WTC11 (cell line): ENCODE measurements at regions not wholly inside any gene's neighbourhood (a gene's known extent, or its start where the extent isn't known, plus 50 kb on each side); places are given as distances from the start of the nearest gene placed in this dataset.
"Not testable (repeated sequence)": the region's sequence is repeated elsewhere in the genome, so short reads cannot be mapped to it uniquely, and the experiment has no call there.

Source experiments
- ZNF232 ChIP-seq: sonication (generic); formaldehyde crosslinking; IDR thresholded peaks from 2 replicates; pipeline ENCODE4 v1.8.0; 2022; ENCODE audit warnings: mild to moderate bottlenecking, missing genetic modification reagents
- ZNF416 ChIP-seq: fragments of 250-450 bp; sonication (Bioruptor Pico); IDR thresholded peaks from 2 replicates; pipeline ENCODE4 v1.9.0; 2021; ENCODE audit warnings: mild to moderate bottlenecking, inconsistent platforms
- ZNF671 ChIP-seq: fragments of 250-450 bp; sonication (Bioruptor Pico); IDR thresholded peaks from 2 replicates; pipeline ENCODE4 v1.8.0; 2021; ENCODE audit warnings: mild to moderate bottlenecking
- TF ChIP-seq, protein P1 (sequence below): fragments of 200-600 bp; IDR thresholded peaks from 2 replicates; pipeline ENCODE4 v1.8.0; 2022; ENCODE audit warnings: antibody characterized with exemption
- TF ChIP-seq, protein P2 (sequence below): sonication (generic); formaldehyde crosslinking; IDR thresholded peaks from 2 replicates; pipeline ENCODE4 v1.8.1; 2023; ENCODE audit warnings: mild to moderate bottlenecking, missing genetic modification reagents

- TF ChIP-seq ZNF232; ZNF416 (CRISPR knock-in tag); ZNF671 (CRISPR knock-in tag): not testable (repeated sequence)
- TF ChIP-seq, protein P1, sequence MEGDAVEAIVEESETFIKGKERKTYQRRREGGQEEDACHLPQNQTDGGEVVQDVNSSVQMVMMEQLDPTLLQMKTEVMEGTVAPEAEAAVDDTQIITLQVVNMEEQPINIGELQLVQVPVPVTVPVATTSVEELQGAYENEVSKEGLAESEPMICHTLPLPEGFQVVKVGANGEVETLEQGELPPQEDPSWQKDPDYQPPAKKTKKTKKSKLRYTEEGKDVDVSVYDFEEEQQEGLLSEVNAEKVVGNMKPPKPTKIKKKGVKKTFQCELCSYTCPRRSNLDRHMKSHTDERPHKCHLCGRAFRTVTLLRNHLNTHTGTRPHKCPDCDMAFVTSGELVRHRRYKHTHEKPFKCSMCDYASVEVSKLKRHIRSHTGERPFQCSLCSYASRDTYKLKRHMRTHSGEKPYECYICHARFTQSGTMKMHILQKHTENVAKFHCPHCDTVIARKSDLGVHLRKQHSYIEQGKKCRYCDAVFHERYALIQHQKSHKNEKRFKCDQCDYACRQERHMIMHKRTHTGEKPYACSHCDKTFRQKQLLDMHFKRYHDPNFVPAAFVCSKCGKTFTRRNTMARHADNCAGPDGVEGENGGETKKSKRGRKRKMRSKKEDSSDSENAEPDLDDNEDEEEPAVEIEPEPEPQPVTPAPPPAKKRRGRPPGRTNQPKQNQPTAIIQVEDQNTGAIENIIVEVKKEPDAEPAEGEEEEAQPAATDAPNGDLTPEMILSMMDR: not testable (repeated sequence)
- TF ChIP-seq, protein P2, sequence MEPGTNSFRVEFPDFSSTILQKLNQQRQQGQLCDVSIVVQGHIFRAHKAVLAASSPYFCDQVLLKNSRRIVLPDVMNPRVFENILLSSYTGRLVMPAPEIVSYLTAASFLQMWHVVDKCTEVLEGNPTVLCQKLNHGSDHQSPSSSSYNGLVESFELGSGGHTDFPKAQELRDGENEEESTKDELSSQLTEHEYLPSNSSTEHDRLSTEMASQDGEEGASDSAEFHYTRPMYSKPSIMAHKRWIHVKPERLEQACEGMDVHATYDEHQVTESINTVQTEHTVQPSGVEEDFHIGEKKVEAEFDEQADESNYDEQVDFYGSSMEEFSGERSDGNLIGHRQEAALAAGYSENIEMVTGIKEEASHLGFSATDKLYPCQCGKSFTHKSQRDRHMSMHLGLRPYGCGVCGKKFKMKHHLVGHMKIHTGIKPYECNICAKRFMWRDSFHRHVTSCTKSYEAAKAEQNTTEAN (CRISPR knock-in tag): not testable (repeated sequence)
These were observed 266.3 kb downstream of the STIM2 start for GRCh38 chr4:27126895-27127294.
